ENCODE measurements at regions not wholly inside any gene's neighbourhood (a gene's known extent, or its start where the extent isn't known, plus 50 kb on each side); places are given as distances from the start of the nearest gene placed in this dataset.

DNA sequence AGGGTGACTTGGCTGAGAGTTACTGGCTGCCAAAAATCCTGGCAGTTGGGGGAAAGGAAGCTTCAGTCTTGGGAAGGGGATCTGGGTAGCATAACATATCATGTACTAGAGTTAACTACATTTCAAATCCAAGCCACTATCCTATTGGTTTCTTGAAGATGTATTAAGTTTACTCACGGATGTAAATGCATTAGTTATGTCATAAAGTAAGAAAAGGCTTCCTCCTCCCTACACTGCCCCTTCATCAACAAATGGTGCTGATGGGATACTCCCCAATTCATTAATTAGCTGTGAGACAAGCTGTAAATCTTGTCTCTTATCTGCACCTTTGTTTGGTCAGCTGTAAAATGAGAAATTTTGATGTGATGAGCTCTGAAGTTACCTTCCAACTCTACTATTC is 150.1 kb upstream of the SOX5 start:
- intact Hi-C loops (cut with DNase I): no loop called here
- H3K9me3 ChIP-seq: no peaks in the 10 kb centered on the region
- no peak for ATAC-seq
- H3K36me3 ChIP-seq: no peaks in the 10 kb centered on the region
- H3K4me3 ChIP-seq: no peak overlapping the region
- no peak for DNase-seq
- H3K27me3 ChIP-seq (ENCODE audit: low read depth): no peaks in the 10 kb centered on the region
- TF ChIP-seq, protein P1, sequence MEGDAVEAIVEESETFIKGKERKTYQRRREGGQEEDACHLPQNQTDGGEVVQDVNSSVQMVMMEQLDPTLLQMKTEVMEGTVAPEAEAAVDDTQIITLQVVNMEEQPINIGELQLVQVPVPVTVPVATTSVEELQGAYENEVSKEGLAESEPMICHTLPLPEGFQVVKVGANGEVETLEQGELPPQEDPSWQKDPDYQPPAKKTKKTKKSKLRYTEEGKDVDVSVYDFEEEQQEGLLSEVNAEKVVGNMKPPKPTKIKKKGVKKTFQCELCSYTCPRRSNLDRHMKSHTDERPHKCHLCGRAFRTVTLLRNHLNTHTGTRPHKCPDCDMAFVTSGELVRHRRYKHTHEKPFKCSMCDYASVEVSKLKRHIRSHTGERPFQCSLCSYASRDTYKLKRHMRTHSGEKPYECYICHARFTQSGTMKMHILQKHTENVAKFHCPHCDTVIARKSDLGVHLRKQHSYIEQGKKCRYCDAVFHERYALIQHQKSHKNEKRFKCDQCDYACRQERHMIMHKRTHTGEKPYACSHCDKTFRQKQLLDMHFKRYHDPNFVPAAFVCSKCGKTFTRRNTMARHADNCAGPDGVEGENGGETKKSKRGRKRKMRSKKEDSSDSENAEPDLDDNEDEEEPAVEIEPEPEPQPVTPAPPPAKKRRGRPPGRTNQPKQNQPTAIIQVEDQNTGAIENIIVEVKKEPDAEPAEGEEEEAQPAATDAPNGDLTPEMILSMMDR (IDR thresholded peaks at IDR 0.05): no peak
- H3K27ac ChIP-seq: no peak overlapping the region
- no peaks in the 10 kb centered on the region for H3K4me1 ChIP-seq

DNA sequence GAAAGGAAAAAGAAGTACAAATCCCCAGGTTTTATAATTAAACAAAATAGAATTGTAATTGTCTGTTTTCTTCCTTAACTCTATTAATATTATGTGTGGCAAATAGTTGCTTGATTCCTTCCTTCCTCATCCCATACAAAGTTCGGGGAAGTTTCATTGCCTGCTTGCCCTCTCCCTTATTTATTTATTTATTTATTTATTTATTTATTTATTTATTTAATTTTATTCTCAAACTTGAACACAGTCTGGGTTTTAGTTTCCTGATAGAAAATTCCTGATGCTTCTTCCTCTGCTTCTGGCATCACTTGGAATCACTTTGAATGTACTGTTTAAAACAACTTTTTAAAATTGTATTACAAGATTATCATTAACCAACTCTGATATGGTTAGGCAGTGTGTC is 145.8 kb upstream of the SOX5 start:
- DNase-seq: no peak
- H3K9me3 ChIP-seq: no peaks in the 10 kb centered on the region
- H3K4me1 ChIP-seq: no peaks in the 10 kb centered on the region
- H3K27ac ChIP-seq: no peak overlapping the region
- no peak overlapping the region for H3K4me3 ChIP-seq
- ATAC-seq: no peak
- TF ChIP-seq, protein P1 (IDR thresholded peaks at IDR 0.05): no peak
- H3K36me3 ChIP-seq: no peaks in the 10 kb centered on the region
- intact Hi-C loops (cut with DNase I): no loop called here
- H3K27me3 ChIP-seq (ENCODE audit: low read depth): no peaks in the 10 kb centered on the region

DNA sequence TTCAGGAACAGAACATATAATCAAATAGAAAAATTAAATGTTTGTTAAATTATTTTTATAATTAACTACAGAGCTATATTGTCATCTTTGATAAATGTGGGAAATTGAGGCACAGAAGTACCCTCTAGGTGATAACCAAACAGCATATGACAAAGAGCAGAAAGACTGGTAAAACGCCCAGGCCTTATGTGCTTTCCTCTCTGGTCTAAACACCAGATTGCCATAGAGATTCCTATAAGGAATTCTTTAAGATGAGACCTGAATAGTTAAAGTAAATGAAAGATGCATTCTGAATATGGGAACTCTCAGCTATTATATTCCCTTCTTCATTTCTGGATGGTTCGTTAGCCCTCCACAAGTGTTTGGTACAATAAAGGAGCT is 140.0 kb upstream of the SOX5 start:
- TF ChIP-seq, protein P1 (IDR thresholded peaks at IDR 0.05): no peak
- DNase-seq: no peak
- H3K9me3 ChIP-seq: no peaks in the 10 kb centered on the region
- no peak overlapping the region for H3K4me3 ChIP-seq
- H3K27ac ChIP-seq: no peak overlapping the region
- intact Hi-C loops (cut with DNase I): no loop called here
- no peak for ATAC-seq
- H3K36me3 ChIP-seq: no peaks in the 10 kb centered on the region
- no peaks in the 10 kb centered on the region for H3K4me1 ChIP-seq
- no peaks in the 10 kb centered on the region for H3K27me3 ChIP-seq (ENCODE audit: low read depth)

DNA sequence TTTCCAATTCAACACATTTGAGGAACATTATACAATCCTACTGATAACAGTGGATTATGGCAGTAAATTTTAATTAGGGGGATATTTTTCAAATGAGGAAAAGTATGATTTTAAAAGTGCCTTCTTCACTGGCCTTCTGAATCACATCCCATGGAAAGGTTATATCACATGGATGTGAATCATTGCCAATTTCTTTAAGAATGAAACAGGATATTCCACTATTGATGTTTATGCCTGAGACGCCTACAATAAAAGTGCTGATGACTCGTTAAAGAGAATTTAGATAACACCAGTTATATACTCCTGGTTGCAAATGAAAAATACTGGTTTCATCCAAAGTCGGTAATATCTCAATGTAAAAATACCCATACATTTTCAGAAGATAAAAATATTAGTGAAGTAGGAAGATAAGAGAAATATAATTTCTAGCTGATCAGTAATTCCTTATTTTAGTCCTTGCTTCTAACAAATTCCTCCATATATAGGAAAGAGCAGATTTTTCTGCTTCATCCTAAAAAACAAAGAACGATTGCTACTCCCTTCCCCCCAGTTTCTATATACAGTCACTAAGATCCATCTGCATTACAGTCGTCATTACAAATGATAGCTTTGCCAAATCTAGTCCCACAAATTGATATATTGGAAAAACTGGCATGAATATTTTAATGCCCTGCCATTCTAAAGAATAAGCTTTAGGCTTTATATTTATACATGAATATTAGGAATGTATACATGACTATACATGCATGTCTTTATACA is 139.5 kb upstream of the SOX5 start:
- Histone ChIP-seq H3K4me3 (no peak overlapping the region), H3K27ac (no peak overlapping the region), H3K4me1 (no peaks in the 10 kb centered on the region), H3K27me3 (ENCODE audit: low read depth) (no peaks in the 10 kb centered on the region), H3K36me3 (no peaks in the 10 kb centered on the region), H3K9me3 (no peaks in the 10 kb centered on the region)
- intact Hi-C loops (cut with DNase I): no loop called here
- ATAC-seq (no peak), DNase-seq (no peak)
- TF ChIP-seq, protein P1 (IDR thresholded peaks at IDR 0.05): no peak

DNA sequence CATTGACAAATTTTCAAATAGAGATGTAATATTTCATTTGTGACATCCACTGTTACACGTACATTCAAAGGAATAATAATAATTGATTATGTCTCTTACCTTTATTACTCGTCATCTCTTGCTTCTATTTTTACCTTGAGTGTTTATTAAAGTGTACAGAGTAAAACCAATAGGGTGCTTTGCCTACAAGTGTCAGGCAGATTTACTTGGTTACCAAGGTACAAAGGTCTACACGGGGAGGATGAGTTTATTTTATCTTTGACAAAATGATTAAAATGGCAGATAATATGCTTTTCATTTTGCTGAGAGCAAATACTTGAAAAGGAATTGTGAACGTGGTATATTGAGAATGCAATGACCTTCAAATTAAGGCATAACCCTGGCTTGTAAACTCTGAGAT is 137.8 kb upstream of the SOX5 start:
- ATAC-seq: no peak
- intact Hi-C loops (cut with DNase I): no loop called here
- H3K4me1 ChIP-seq: no peaks in the 10 kb centered on the region
- no peak overlapping the region for H3K27ac ChIP-seq
- H3K36me3 ChIP-seq: no peaks in the 10 kb centered on the region
- H3K4me3 ChIP-seq: no peak overlapping the region
- no peaks in the 10 kb centered on the region for H3K27me3 ChIP-seq (ENCODE audit: low read depth)
- TF ChIP-seq, protein P1 (IDR thresholded peaks at IDR 0.05): no peak
- no peaks in the 10 kb centered on the region for H3K9me3 ChIP-seq
- no peak for DNase-seq

Measured in lower lobe of right lung (tissue), 2 donors.